GM04503 (cell line): ENCODE measurements at regions not wholly inside any gene's neighbourhood (a gene's known extent, or its start where the extent isn't known, plus 50 kb on each side); places are given as distances from the start of the nearest gene placed in this dataset.
A peak's percentile ranks its signal among the peaks of the same experiment; 100 is the strongest.

Source experiments
- DNase-seq: peaks from one replicate; pipeline ENCODE4 v3.0.0-alpha.2; 2012; ENCODE audit warnings: low read depth

DNA sequence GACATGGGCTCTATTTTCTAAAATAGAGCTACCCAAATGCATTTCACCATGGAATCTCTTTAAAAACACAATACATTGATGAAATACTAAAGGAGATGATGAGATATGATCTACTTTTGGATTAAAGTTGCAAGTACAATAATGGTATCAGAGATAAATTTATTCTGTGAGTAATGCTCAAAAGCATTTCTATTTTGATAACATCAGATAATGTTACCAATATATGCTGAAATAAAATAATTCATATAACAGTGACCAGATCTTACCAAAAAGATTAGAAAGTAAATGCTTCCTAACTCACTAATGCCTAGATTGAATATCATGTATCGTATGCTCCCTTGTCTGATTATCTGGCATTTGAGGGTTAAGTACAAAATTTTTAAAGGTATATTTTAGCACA, 761.8 kb upstream of the ZNF608 start:
- no peak for DNase-seq

DNA sequence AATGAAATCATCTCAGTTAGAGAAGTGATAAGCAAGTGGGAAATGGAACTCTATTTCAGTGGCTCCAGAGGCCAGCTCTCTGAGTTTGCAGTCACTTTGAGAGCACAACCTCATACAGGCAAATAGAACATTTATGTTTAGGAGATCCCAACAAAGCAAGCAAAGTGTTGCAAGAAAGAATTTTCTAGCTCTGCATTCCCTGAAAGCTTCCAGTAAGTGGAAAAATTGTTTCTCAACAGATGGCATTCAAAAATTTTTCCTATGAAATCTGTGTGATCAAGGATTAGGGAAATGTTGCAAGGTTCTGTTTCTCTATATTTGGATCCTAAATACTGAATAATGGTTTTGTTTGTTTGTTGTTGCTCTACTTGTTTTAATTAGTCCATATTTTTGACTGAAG, 764.2 kb upstream of the ZNF608 start:
- no peak for DNase-seq

DNA sequence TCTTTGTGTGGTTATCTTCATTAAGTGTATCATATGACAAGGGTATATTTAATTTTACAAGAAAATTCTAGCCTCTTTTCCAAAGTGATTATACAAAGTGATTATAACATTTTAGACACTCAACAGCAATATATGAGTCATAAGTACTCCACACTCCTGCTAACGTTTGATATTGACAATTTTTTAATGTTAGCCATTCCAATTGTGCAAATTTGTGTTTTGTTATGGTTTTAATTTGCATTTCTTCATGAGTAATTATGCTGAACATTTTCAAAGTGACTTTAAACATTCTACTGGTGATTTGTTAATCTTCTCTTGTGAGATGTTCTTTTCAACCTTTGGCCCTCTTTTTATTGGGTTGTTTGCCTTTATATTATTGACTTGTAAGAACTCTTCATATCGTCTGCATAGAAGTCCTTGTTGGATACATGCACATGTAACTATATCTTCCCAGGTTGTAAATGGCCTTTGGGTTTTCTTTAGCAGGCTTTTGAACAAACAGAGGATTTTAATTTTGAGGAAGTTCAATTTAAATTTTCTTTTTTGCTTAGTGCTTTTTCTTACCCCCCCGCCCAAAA, 771.6 kb upstream of the ZNF608 start:
- no peak for DNase-seq

DNA sequence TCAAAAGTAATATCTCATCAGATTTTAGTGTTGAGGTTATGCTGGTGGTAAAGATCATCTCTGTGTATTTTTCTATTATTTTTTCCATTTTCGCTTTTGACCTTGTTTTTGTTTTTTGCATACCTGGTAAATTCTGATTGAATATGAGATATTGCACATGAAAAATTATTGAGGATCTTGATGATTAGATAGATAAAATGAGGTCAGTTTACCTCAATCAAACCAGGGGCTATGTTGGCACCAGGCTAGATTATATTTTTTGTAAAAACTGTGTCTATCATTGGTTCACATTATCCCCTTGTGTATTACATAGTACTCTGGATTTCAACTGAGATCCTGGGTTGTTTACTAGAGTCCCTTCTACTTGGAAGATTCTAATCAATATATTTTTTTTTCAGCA, 774.9 kb upstream of the ZNF608 start:
- no peak for DNase-seq

DNA sequence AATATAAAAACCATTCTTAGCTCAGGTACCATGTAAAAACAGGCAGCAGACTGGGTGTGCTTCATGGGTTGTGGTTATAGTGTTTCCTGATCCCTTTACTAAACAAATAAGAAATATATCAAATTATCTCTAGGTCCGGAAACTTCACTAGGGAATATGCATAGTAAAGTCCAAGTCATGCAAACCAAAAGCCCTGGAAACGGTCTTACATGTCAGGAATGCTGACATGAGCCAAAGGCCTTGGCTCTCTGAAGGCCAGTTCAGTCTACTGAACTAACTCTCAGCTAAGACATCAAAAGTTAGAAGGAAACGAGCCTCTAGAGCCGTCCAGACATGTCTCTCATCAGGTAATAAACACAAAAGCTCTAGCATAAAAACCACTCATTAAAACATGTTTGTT, 778.9 kb upstream of the ZNF608 start:
- DNase-seq, result no peak

DNA sequence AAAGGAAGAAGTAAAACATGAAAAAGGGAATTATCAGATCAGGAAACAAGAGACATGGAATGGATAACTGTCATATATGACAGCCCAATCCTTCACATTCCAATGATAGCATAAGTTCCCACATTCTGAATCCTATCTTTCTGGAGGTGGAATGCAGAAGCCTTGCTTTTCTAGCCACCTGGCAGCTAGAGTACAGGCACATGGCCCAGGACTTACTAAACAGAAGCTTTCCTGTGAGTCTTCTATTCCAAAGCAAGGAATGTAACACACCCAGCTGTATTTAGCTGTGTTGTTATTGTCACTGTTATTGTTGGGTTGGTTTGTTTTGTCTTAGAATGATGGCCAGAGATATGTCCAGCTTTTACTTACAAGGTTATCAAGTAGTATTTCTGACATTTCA, 780.5 kb upstream of the ZNF608 start:
- no peak for DNase-seq

DNA sequence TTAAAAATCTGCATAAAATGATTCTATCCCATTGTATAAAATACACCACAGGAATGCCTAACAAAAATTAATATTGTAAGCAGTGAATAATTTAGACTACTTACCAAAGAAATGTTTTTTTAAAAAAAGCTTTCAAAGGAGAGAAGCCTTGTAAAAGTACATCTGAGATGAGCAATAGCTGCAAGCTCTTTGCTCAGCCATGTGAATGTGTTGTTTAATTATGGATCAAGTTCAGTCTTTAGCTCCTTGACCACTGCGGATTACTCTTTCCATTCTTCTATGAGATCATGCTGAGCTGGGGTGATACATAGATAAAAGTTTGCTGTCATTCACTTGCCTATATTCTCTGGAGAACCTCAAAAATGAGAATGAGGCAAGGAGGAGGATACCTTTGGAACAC, 782.4 kb upstream of the ZNF608 start:
- DNase-seq, result no peak

DNA sequence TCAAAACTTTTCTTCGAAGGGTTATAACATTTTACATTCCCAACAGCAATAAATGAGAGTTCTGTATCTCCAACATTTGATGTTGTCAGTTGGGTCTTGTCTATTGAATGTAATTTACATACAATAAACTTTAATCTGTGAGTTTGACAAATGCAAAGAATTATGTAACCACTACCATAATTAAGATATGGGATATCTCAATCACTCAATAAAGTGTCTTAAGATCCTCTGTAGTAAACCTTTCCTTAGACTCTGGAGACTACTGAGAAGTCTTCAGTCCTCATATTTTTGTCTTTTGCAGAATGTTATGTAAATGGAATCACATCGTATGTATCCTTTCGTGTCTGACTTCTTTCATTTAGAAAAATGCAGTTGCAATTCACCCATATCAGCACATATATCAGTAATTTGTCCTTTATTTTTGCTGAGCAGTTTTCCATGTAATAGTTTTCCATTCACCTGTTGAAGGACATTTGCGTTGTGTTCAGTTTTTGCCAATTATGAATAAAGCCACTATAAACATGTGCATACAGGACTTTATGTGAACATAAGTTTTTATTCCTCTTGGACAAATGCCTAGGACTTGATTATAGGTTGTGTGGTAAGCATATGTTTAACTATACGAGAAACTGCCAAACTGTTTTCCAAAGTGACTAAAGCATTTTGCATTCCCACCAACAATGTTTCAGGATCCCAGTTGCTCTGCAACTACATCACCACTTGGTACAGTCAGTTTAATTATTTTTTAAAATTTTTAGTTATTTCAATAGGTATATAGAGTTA, 784.6 kb upstream of the ZNF608 start:
- DNase-seq, result no peak

DNA sequence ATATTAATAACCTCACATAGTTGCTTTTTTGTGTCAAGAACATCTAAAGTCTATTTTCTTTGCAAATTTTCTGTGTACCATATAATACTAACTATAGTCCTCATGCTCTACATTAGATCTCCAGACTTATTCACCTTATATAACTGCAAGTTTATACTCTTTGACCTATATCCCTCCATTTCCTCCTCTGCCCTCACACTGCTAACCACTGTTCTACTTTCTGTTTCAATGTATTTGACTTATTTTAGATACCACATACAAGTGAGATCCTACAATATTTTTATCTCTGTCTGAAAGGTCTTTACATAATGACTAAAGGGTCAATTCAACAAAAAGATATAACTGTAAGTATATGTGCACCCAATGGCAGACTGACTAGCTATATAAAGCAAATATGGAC, 789.7 kb upstream of the ZNF608 start:
- no peak for DNase-seq

DNA sequence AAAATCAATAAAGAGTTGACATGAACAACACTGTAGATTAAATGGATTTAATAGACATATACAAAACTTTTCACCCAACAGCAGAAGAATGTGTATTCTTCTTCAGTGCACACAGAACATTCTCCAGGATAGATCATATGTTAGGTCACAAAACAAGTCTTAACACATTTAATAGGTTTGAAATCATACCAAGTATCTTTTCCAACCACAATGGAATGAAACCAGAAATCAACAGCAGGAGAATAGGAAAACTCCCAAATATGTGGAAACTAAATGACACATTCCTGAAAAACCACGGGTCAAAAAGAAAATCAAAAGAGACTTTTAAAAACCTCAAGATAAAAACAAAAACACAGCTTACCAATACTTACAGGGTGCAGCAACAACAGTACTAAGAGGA, 790.1 kb upstream of the ZNF608 start:
- DNase-seq, result peak; percentile 40

DNA sequence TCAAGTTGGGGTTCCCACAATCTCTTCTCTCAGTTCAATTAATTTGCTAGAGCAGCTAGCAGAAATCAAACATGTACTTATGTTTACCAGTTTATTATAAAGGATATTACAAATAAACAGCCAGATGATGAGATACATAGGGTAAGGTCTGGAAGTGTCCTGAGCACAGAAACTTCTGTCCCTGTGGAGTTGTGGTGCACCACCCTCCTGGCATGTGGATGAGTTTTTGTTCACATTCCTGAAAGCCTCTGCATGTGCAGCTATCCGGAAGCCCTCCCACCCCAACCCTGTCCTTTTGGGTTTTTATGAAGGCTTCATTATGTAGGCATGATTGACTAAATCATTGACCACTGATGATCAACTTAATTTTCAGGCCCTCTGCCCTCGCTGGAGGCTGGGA, 791.2 kb upstream of the ZNF608 start:
- DNase-seq, result no peak

DNA sequence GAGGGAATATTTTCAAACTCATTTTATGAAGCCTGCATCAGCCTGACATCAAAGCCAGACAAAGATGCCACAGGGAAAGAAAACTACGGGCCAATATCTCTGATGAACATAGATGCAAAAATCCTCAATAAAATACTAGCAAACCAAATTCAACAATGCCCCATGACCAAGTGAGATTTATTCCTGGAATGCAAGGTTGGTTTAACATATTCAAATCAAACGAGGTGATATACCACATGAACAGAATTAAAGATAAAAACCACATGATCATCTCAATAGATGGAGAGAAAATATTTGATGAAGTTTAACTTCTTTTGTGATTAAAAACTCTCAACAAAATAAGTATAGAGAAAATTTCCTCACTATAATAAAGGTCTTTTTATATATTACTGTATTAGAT, 792.0 kb upstream of the ZNF608 start:
- no peak for DNase-seq

DNA sequence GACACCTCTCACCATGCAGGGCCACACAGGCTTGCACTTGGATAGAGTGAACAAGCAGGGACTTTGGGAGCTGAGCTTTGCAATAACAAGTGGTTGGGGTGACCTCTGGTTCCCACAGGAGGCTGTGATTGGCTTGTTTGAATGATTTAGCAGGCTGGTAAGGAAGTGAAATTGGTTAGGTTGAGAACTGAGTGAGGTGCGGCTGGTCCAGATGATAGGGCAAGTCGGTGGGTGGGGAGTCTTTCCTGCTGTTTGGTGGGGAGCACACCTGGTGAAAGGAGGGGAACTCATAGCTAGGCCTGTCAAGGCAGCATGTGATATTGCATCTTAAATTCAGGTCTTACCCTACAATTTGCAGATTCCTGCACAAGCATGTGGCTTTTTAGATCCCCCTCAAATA, 794.6 kb upstream of the ZNF608 start:
- DNase-seq, result no peak

DNA sequence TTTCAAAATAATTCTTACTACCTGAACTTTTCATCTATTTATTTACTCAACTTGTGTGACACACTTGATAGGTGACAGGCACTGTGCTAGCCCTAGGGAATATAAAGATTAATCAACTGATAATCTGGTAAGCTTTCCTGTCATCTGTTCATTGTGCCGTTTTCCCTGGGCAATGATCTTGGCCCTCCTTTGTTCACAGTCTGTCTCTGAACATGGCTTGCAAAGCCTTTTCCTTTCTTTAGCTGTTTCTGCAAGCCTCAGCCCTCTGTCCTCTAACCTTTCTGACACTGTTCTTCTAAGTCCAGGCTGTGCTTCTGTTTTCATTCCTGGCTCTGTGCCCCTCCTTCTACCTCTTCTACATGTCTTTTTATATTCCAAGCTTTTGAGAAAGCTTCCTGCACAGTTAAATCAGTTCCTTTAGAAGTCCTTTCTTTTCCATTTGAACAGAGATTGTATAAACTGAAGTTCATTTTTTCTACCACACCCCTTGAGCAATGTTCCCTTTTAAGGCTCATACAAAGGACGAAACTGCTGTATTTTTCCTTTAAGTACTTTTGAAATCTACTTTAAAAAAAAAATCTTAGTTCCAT, 803.0 kb upstream of the ZNF608 start:
- DNase-seq, result no peak

DNA sequence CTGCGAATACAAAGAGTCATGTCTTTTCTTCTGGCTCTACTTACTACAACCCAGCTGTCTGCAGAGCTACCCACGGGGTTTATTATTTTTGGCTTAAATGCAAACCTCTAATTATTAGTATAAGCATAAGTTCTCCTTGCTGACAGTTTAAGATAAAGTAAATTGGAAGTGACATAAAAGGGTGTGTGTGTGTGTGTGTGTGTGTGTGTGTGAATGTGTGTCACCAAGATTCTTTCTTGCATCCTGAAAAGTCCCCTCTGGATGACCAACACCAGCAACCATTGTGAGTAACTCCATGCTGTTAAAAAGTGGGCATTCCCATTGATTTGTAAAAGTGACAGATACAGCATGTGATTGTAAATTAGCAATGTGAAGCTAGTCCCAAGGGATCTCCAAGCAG, 803.8 kb upstream of the ZNF608 start:
- no peak for DNase-seq

DNA sequence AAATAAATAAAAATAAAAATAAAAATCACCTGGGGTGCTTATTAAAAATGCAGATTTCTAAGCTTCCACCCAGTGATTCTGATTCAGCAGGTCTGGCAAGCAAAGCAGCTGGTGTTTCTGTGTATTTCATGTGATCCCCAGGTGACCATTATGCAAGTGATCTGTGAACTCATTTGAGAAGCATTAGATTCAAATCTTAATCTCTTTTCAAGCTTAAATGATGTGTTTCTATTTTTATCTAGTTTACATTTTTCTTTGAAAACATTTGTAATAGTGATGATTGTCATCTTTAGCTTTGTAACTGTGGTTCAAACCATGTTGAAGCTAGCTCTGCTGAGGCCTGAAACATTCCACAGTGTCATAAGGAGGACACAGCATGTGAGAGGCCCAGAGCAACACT, 804.8 kb upstream of the ZNF608 start:
- no peak for DNase-seq

DNA sequence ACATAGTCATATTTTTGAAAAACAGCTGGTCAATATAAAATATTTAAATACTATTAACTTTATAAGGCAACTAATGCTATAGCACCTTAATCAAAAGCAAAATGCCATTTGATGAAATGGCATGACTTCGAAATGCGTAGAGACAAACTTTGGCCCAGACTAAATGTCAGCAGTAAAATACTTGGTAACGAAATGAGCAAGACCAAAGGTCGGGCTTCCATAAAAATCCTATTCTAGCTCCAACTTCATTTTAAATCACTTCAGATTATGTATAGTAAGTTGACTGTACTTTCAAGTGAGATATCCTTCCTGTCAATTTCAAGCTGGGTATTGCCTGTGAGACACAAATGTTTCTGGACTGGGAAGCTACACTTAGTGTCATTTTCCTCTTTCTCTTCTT, 805.4 kb upstream of the ZNF608 start:
- no peak for DNase-seq

DNA sequence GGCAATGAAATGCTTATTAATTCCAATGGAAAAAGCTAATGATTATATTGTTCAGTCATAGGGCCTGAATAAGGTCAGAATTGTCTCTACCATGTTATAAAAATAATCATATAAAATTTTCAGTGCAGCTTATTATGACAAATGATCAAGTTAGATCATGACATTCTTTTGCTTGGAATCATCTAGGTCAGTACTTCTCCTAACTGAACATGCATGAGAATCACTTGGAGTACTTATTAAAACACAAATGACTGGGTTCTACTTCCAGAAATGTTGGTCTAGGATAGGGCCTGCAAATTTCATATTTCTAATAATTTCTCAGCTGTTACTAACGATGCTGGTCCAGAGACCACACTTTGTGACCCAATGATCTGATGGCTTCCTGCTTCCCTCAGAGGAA, 806.0 kb upstream of the ZNF608 start:
- no peak for DNase-seq

DNA sequence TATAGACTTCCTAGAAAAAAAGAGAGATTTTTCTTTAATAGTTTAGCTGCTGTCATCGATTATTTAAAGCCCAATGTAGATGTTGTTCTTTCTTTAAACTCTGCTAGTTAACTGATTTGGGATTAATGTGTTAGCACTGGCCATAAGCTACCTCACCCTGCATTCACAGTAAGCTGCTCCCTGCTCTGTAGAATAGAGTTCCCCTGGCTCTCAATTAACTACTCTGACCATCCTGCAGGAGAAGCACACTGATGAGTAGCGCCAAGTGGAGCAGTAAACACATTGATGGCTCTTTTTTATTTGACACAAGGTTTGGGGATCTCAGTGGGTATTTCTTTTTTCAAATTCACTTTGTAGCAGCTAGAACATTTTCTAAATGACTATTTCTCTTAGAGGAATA, 807.9 kb upstream of the ZNF608 start:
- no peak for DNase-seq

DNA sequence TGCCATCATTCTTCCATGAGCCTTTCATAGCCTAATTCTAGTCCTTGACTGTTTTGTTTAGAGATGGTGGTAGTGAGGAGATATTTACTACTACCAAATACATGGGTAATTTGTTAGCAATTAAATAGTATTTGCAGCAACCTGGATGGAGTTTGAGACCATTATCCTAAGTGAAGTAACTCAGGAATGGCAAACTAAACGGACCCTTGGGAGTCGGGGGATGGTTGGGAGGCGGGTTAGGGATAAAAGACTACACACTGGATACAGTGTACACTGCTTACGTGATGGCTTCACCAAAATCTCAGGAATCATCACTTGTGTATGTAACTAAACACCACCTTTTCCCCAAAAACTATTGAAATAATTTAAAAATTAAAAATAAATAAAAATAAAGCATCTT, 809.2 kb upstream of the ZNF608 start:
- DNase-seq, result no peak

DNA sequence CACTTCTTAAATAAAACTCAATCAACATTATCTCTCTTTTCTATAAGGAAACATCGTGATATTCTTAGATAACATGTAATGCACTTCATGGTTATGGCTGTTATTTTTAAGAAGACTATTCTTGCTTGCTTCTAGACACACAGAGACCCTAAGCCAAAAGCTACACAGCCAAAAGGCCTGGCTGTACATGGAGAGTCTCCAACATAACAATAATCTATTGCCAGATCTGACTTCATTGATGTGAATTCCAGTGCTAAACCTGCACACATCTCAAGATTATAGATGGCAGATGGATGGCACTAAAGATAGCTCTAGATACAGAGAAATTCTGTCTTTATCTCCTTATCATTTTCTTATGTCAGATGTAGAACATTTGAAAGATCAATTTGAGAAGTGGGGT, 811.6 kb upstream of the ZNF608 start:
- DNase-seq, result no peak

DNA sequence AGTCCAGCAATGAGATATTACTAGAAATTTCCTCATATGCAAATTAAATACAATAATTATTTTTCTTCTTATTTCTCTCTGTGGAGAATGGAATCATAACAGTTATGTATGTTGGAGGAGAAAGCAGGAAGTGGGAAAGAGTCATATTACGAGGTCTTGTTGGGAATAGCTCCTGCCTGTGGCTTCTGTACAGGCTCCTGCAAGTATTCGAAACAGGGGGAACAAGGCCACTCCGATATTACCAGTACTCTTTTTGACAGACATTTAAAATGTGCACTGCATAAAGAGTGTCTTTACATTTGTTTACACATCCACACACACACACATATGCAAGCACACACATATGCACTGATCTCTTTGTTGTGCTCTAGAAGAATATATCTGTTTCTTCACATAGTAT, 812.0 kb upstream of the ZNF608 start:
- no peak for DNase-seq

DNA sequence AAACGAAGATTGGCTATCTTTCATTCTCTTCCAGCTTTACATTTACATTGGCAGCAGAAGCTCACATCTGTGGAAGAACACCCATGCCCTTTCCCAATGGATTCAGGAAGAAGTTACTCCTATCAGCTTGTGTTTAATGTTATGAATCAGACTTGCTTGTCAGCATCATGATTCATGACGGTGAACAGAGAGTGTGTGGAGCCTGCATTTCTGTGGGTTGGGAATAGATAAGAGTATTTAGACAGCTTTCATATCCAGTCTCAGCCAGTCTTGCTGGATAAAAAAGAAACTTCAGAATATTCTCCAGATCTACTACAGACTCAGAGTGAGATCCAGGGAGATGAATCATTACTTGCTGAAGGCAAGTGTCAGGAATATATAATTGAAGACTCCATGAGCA, 812.9 kb upstream of the ZNF608 start:
- no peak for DNase-seq
